Chondrocyte (in vitro differentiated cells): ENCODE measurements at regions not wholly inside any gene's neighbourhood (a gene's known extent, or its start where the extent isn't known, plus 50 kb on each side); places are given as distances from the start of the nearest gene placed in this dataset.
"Not testable (repeated sequence)": the region's sequence is repeated elsewhere in the genome, so short reads cannot be mapped to it uniquely, and the experiment has no call there.

Source experiments
- DNase-seq: peaks from one replicate; pipeline ENCODE4 v3.0.0; 2021; ENCODE audit warnings: mixed read lengths, low spot score
- H3K27ac Mint-ChIP-seq: one replicate; pipeline ENCODE4 v1.8.0; 2021; ENCODE audit warnings: mild to moderate bottlenecking, moderate library complexity, mixed read lengths; ENCODE audit not compliant: unreplicated experiment
- H3K27me3 Mint-ChIP-seq: 2 replicates; pipeline ENCODE4 v1.8.0; 2021; ENCODE audit warnings: low read depth, mixed read lengths
- H3K36me3 Mint-ChIP-seq: 2 replicates; pipeline ENCODE4 v1.8.0; 2021; ENCODE audit warnings: low read depth, mixed read lengths
- H3K4me1 Mint-ChIP-seq: 2 replicates; pipeline ENCODE4 v1.8.0; 2021; ENCODE audit warnings: low read depth, mild to moderate bottlenecking, mixed read lengths
- H3K4me3 Mint-ChIP-seq: one replicate; pipeline ENCODE4 v1.8.0; 2021; ENCODE audit warnings: mild to moderate bottlenecking, moderate library complexity, mixed read lengths; ENCODE audit not compliant: unreplicated experiment
- H3K9me3 Mint-ChIP-seq: 2 replicates; pipeline ENCODE4 v1.8.0; 2021; ENCODE audit warnings: low read depth, mixed read lengths

DNA sequence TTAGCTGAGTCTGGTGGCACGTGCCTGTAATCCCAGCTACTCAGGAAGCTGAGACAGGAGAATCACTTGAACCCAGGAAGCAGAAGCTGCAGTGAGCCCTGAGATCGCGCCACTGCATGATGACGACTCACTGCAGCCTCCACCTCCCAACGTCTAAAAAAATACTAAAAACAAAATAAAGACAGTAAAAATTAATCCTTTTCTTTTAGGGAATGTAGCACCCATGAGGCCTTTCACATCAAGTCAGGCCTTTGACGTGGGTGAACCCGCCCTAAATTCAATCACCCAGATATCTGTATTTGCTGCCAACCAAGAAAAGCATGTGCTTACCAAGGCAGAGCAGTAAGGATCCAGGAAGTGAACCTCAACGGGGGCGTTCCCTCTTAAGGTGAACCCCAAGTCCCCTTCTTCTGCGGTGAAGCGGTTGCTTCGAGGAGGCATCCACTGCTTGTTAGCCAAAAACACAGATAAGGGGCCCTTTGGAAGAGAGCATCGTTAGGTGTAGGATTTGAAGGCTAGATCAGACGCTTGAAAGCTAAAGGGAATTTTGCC lies 301.2 kb downstream of the GOLGA6L6 start:
- not testable (repeated sequence) for H3K4me3 Mint-ChIP-seq, DNase-seq

GRCh38 chr15:20239186-20239585 lies 302.4 kb downstream of the GOLGA6L6 start:
- peaks cover 17% of the 10 kb centered on the region for H3K9me3 Mint-ChIP-seq
- not testable (repeated sequence) for H3K27me3 Mint-ChIP-seq, H3K4me3 Mint-ChIP-seq, H3K4me1 Mint-ChIP-seq, H3K27ac Mint-ChIP-seq, H3K36me3 Mint-ChIP-seq, DNase-seq

More for the DNA sequence above, 301.2 kb downstream of the GOLGA6L6 start:
- not testable (repeated sequence) for H3K27ac Mint-ChIP-seq, H3K4me1 Mint-ChIP-seq, H3K36me3 Mint-ChIP-seq, H3K27me3 Mint-ChIP-seq
- H3K9me3 Mint-ChIP-seq, result peaks cover 13% of the 10 kb centered on the region

DNA sequence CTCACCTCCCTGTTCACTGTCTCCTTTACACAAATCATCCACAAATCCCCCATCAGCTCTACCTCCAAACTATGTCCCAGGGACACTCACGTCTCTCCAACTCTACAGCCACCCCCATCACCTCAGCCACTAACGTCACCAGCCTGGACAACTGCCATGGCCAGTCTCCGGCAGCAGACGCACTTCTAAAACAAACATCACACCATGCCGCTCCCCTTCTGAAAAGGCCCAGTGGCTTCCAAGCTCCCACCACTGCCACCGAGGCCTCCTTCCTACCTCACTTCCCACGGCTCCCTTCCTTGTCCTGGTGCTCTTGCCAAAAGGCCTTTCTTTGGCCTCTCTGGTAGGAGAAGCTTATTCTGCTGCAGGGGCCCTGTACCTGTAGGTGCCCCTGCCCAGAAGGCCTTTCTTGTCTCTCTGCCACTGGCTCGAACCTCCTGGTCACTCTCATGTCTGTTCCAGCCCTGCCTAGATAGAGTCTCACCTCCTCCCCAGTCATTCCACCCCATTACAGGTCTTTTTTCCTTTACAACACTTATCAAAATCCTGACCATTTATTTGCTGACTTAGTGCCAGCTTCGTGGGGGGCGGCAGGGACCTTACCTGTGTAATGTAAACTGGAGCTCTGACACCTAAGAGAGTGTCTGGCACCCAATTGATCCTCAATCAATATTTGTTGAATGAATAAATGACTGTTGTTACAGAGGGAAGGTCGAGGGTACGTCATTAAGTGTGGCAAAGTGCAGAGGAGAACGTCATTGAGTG lies 304.2 kb downstream of the GOLGA6L6 start:
- not testable (repeated sequence) for H3K27me3 Mint-ChIP-seq, DNase-seq, H3K36me3 Mint-ChIP-seq, H3K27ac Mint-ChIP-seq, H3K4me1 Mint-ChIP-seq, H3K4me3 Mint-ChIP-seq
- H3K9me3 Mint-ChIP-seq, result peaks cover 10% of the 10 kb centered on the region

DNA sequence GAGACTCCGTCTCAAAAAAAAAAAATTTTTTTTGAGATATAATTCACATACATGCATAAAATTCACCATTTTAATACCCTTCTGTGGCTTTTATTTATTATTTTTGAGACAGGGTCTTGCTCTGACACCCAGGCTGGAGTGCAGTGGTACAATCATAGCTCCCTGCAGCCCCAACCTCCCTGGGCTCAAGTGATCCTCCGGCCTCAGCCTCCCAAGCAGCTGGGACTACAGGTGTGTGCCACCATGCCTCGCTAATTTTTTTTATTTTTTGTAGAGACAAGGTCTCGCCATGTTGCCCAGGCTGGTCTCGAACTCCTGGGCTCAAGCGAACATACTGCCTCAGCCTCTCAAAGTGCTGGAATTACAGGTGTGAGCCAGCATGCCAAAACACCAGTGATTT lies 305.9 kb downstream of the GOLGA6L6 start:
- peaks cover 10% of the 10 kb centered on the region for H3K9me3 Mint-ChIP-seq
- H3K4me1 Mint-ChIP-seq, H3K27ac Mint-ChIP-seq, H3K36me3 Mint-ChIP-seq, DNase-seq, H3K27me3 Mint-ChIP-seq, H3K4me3 Mint-ChIP-seq: not testable (repeated sequence)

DNA sequence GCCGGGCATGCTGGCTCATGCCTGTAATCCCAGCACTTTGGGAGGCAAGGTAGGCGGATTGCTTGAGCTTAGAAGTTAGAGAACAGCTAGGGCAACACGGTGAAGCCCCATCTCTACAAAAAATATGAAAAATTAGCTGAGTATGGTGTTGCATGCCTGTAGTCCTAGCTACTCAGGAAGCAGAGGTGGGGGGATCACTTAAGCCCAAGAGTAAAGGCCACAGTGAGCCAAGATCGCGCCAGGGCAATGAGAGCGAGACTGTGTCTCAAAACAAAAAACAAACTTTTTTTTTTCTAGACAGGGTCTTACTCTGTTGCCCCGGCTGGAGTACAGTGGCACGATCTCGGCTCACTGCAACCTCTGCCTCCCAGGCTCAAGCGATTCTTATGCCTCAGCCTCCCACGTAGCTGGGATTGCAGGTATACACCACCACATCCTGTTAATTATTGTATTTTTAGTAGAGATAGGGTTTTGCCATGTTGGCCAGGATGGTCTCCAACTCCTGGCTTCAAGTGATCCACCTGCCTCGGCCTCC lies 307.5 kb downstream of the GOLGA6L6 start:
- DNase-seq, H3K36me3 Mint-ChIP-seq, H3K4me1 Mint-ChIP-seq, H3K27me3 Mint-ChIP-seq, H3K4me3 Mint-ChIP-seq, H3K27ac Mint-ChIP-seq: not testable (repeated sequence)
- H3K9me3 Mint-ChIP-seq, result peaks cover 20% of the 10 kb centered on the region

DNA sequence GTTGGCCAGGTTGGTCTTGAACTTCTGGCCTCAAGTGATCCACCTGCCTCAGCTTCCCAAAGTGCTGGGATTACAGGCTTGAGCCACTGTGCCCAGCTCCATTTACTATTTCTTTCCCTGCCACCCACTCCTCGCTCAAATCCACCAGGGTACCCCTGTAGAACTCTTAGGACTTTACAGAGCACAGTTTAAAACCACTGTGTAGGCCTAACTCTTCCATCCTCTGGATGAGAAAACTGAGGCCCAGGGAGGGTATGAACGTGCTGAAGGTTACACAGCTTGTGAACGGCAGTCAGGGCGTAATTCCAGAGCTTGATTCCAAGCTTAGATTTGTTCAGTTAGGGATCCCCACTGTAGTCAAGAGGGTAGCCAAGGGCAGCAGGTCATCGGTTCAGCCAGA lies 309.1 kb downstream of the GOLGA6L6 start:
- not testable (repeated sequence) for H3K36me3 Mint-ChIP-seq, H3K27ac Mint-ChIP-seq, DNase-seq, H3K4me3 Mint-ChIP-seq, H3K27me3 Mint-ChIP-seq, H3K4me1 Mint-ChIP-seq
- peaks cover 27% of the 10 kb centered on the region for H3K9me3 Mint-ChIP-seq

DNA sequence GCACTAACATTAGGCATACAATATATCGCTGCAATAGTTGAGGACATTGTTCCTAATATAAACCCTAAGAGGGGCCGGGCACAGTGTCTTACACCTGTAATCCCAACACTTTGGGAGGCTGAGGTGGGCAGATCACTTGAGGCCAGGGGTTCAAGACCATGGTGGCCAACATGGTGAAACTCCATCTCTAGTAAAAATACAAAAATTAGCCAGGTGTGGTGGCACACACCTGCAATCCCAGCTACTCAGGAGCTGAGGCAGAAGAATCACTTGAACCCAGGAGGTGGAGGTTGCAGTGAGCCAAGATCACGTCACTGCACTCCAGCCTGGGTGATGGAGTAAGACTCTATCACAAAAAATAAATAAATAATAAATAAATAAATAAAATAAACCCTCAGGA lies 310.9 kb downstream of the GOLGA6L6 start:
- H3K4me1 Mint-ChIP-seq, result not testable (repeated sequence)
- H3K9me3 Mint-ChIP-seq, result peaks cover 27% of the 10 kb centered on the region

GRCh38 chr15:20228791-20229190 lies 312.8 kb downstream of the GOLGA6L6 start:
- not testable (repeated sequence) for H3K27me3 Mint-ChIP-seq, H3K27ac Mint-ChIP-seq, H3K4me3 Mint-ChIP-seq, H3K4me1 Mint-ChIP-seq, DNase-seq, H3K36me3 Mint-ChIP-seq
- peaks cover 20% of the 10 kb centered on the region for H3K9me3 Mint-ChIP-seq

More for the DNA sequence above, 310.9 kb downstream of the GOLGA6L6 start:
- not testable (repeated sequence) for H3K36me3 Mint-ChIP-seq, H3K27ac Mint-ChIP-seq, H3K27me3 Mint-ChIP-seq, DNase-seq, H3K4me3 Mint-ChIP-seq

DNA sequence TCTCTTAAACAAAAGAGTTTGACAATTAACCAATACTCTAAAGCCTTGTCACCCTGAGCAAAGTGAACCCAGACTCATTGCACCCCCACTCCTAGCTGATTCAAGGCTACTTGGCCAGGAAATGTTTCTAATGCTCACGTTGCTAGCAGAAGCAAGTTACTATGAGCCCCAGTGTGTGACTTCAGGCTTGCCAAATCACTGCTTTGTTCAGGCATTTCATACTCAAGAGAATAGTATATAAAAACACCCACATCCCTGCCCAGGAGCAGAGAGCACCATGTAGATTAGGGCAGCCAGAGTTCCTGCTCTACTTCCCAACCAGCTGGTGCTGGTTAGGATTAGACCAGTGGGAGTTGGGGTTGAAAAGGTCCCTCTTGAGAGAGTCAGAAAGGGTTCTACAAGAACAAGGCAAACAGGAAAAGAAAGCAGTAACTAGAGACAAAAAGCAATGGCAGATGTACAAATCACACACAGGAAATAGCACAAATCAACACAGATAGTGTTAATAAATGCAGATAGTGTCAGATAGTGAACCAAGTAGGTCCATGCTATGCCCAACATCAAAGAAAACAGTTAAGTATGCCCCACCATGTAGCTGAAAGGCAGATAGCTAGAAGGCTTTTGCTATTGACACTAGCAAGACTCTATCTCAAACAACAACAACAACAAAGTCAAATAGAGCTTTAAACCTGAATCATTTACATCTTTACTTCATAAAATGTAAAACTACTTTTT lies 314.3 kb downstream of the GOLGA6L6 start:
- not testable (repeated sequence) for H3K27ac Mint-ChIP-seq, H3K27me3 Mint-ChIP-seq, DNase-seq, H3K4me1 Mint-ChIP-seq, H3K36me3 Mint-ChIP-seq, H3K4me3 Mint-ChIP-seq
- H3K9me3 Mint-ChIP-seq, result peaks cover 17% of the 10 kb centered on the region

DNA sequence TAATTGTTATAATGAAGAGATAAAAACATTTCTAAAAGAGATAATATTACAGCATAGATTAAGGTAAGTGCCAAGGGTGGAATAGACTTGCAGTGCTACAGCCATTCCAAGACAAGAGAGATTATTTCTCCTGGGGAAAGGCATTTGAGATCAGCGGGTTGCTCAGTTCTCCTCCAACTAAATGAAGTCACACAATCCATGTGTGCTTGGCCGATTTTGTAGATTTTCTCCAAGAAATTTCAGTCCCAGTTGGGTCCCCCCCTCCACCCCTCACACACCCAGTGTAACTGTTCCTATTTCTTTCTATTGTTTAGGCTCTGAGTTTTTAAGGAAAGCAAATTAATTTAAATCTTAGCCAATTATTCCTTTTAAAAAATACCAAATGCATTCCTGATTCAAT lies 315.1 kb downstream of the GOLGA6L6 start:
- H3K27ac Mint-ChIP-seq, H3K36me3 Mint-ChIP-seq, H3K4me1 Mint-ChIP-seq, H3K27me3 Mint-ChIP-seq, DNase-seq, H3K4me3 Mint-ChIP-seq: not testable (repeated sequence)
- H3K9me3 Mint-ChIP-seq, result peaks cover 21% of the 10 kb centered on the region

DNA sequence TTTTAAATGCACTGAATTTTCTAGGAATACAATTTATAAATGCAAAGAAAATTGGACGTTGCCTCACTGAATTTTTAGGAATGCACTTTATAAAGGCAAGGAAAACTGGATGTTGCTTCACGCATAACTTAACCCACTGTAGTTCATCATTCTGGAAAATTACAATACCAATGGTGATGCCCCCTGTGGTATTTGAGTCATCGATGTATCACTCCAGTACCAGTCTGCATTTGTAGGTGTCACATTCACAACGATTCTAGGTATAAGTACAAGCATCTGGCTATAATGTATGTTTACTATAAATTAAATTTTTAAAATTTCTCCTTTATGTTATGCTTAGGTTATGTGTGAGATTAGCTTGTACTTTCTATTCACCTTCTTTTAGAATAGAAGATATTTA lies 320.5 kb downstream of the GOLGA6L6 start:
- not testable (repeated sequence) for H3K27me3 Mint-ChIP-seq, H3K4me1 Mint-ChIP-seq, DNase-seq, H3K27ac Mint-ChIP-seq, H3K36me3 Mint-ChIP-seq, H3K4me3 Mint-ChIP-seq
- H3K9me3 Mint-ChIP-seq, result peaks cover 21% of the 10 kb centered on the region

GRCh38 chr15:20219171-20219570 lies 322.4 kb downstream of the GOLGA6L6 start:
- H3K4me3 Mint-ChIP-seq, H3K36me3 Mint-ChIP-seq, H3K27ac Mint-ChIP-seq, H3K4me1 Mint-ChIP-seq, H3K27me3 Mint-ChIP-seq, DNase-seq: not testable (repeated sequence)
- H3K9me3 Mint-ChIP-seq, result peaks cover 21% of the 10 kb centered on the region
